ENCODE measurements at regions not wholly inside any gene's neighbourhood (a gene's known extent, or its start where the extent isn't known, plus 50 kb on each side); places are given as distances from the start of the nearest gene placed in this dataset.

- H3K9me3 Mint-ChIP-seq: no peaks in the 10 kb centered on the region
- H3K27ac Mint-ChIP-seq: no peak overlapping the region
- no peak for TF ChIP-seq CTCF (conservative IDR thresholded peaks at IDR 0.05)
- Histone ChIP-seq H3K27me3 (ENCODE audit: control insufficient read depth, insufficient read depth, low read length, poor library complexity, severe bottlenecking) (no peaks in the 10 kb centered on the region), H3K36me3 (ENCODE audit: control insufficient read depth, insufficient read depth, low read length) (no peaks in the 10 kb centered on the region), H3K27ac (ENCODE audit: low read depth, low read length) (no peak overlapping the region), H3K4me1 (ENCODE audit: control insufficient read depth, insufficient read depth, low read length) (no peaks in the 10 kb centered on the region), H3K4me3 (ENCODE audit: low read length) (no peak overlapping the region), H3K9me3 (ENCODE audit: control insufficient read depth, low read length) (no peaks in the 10 kb centered on the region), H3K9ac (ENCODE audit: extremely low read depth, low read length, poor library complexity, severe bottlenecking) (no peak overlapping the region)
- WGBS, 2 experiments (ENCODE audit: insufficient coverage in 1 of 2, insufficient read length in 1 of 2): 63 to 90% methylated on average over 1 of the region's 1 CpG
- no peaks in the 10 kb centered on the region for H3K36me3 Mint-ChIP-seq (ENCODE audit: low read depth)
- no peaks in the 10 kb centered on the region for H3K27me3 Mint-ChIP-seq (ENCODE audit: insufficient read depth)
- no peak for DNase-seq
- H3K4me1 Mint-ChIP-seq: peaks cover 7% of the 10 kb centered on the region
- H3K4me3 Mint-ChIP-seq: no peak overlapping the region
Measured at GRCh38 chr3:116552246-116552645, 107.0 kb upstream of the LSAMP start.

GRCh38 chr3:116553355-116553754, 108.1 kb upstream of the LSAMP start:
- DNase-seq: no peak
- no peaks in the 10 kb centered on the region for H3K27me3 Mint-ChIP-seq (ENCODE audit: insufficient read depth)
- no peak overlapping the region for H3K4me3 Mint-ChIP-seq
- H3K9me3 ChIP-seq (ENCODE audit: control insufficient read depth, low read length): no peaks in the 10 kb centered on the region
- TF ChIP-seq CTCF (conservative IDR thresholded peaks at IDR 0.05): no peak
- H3K4me1 Mint-ChIP-seq: peaks cover 7% of the 10 kb centered on the region
- no peaks in the 10 kb centered on the region for H3K27me3 ChIP-seq (ENCODE audit: control insufficient read depth, insufficient read depth, low read length, poor library complexity, severe bottlenecking)
- WGBS, 2 experiments (ENCODE audit: insufficient coverage in 1 of 2, insufficient read length in 1 of 2): 97 to 100% methylated on average over 2 of the region's 2 CpGs
- no peaks in the 10 kb centered on the region for H3K36me3 Mint-ChIP-seq (ENCODE audit: low read depth)
- no peaks in the 10 kb centered on the region for H3K9me3 Mint-ChIP-seq
- no peaks in the 10 kb centered on the region for H3K4me1 ChIP-seq (ENCODE audit: control insufficient read depth, insufficient read depth, low read length)
- H3K27ac ChIP-seq (ENCODE audit: low read depth, low read length): no peak overlapping the region
- H3K27ac Mint-ChIP-seq: no peak overlapping the region
- no peak overlapping the region for H3K4me3 ChIP-seq (ENCODE audit: low read length)
- no peak overlapping the region for H3K9ac ChIP-seq (ENCODE audit: extremely low read depth, low read length, poor library complexity, severe bottlenecking)
- H3K36me3 ChIP-seq (ENCODE audit: control insufficient read depth, insufficient read depth, low read length): no peaks in the 10 kb centered on the region

GRCh38 chr3:116561529-116561928, 116.2 kb upstream of the LSAMP start:
- Histone ChIP-seq H3K27ac (ENCODE audit: low read depth, low read length) (no peak overlapping the region), H3K36me3 (ENCODE audit: control insufficient read depth, insufficient read depth, low read length) (no peaks in the 10 kb centered on the region), H3K9me3 (ENCODE audit: control insufficient read depth, low read length) (no peaks in the 10 kb centered on the region), H3K27me3 (ENCODE audit: control insufficient read depth, insufficient read depth, low read length, poor library complexity, severe bottlenecking) (no peaks in the 10 kb centered on the region), H3K9ac (ENCODE audit: extremely low read depth, low read length, poor library complexity, severe bottlenecking) (no peak overlapping the region), H3K4me1 (ENCODE audit: control insufficient read depth, insufficient read depth, low read length) (peaks cover 35% of the 10 kb centered on the region), H3K4me3 (ENCODE audit: low read length) (no peak overlapping the region)
- no peaks in the 10 kb centered on the region for H3K9me3 Mint-ChIP-seq
- H3K4me1 Mint-ChIP-seq: peaks cover 45% of the 10 kb centered on the region
- H3K36me3 Mint-ChIP-seq (ENCODE audit: low read depth): no peaks in the 10 kb centered on the region
- H3K27ac Mint-ChIP-seq: no peak overlapping the region
- no peak overlapping the region for H3K4me3 Mint-ChIP-seq
- 0 to 60% methylated on average over 1 to 3 of the region's 3 CpGs for whole genome bisulfite sequencing, 2 experiments (ENCODE audit: insufficient coverage in 1 of 2, insufficient read length in 1 of 2)
- no peak for DNase-seq
- TF ChIP-seq CTCF (conservative IDR thresholded peaks at IDR 0.05): peak; percentile 64
- H3K27me3 Mint-ChIP-seq (ENCODE audit: insufficient read depth): no peaks in the 10 kb centered on the region
